ENCODE measurements at regions not wholly inside any gene's neighbourhood (a gene's known extent, or its start where the extent isn't known, plus 50 kb on each side); places are given as distances from the start of the nearest gene placed in this dataset.
"Not testable (repeated sequence)": the region's sequence is repeated elsewhere in the genome, so short reads cannot be mapped to it uniquely, and the experiment has no call there.

DNA sequence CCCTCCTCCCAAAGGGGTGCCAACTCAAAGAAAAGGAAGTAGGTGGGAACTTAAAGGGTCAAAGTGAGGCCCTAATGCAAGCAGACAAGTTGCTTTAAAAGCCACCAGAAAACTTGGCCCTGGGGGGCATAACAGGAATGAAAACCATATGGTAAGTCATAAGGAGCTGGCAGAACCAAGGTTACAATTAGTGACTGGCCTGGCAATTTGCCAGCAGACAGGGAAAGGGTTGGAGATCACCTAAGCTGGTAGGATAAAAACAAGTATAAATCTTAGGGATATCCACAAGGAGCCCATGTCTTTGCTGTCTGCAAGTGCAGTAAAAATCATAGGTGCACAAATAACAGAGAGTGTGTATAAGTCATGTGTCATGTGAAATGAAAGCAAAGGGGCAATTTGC, 256.7 kb upstream of the LRRTM4 start:
- Histone ChIP-seq H3K9me3 (no peaks in the 10 kb centered on the region), H3K4me3 (no peak overlapping the region), H3K27ac (no peak overlapping the region), H3K36me3 (no peaks in the 10 kb centered on the region), H3K4me1 (no peaks in the 10 kb centered on the region), H3K27me3 (no peaks in the 10 kb centered on the region)
- in situ Hi-C loops (cut with MboI; ENCODE audit: low sequenced_read_pairs in 4 of 4), result no loop called here
- TF ChIP-seq CTCF (IDR thresholded peaks at IDR 0.05 in 4 of 5, conservative IDR thresholded peaks at IDR 0.05 in 1 of 5) (no peak), POLR2A (IDR thresholded peaks at IDR 0.05) (no peak)
- intact Hi-C loops (cut with DNase I; ENCODE audit: low total_unique reads), result no loop called here
- no peak for ATAC-seq
- no peak for DNase-seq

DNA sequence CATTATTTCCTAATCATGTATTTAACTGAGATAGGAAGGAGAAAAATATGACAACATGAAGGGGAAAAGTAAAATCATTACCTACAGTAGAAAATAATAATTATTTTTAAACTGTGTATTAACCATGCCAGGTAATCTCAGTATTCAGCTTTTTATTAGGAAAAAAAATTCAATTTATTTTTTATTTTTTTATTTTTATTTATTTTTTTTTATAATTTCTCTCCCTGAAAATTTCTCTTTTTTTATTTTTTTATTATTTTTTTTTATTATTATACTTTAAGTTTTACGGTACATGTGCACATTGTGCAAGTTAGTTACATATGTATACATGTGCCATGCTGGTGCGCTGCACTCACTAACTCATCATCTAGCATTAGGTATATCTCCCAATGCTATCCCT, 271.3 kb upstream of the LRRTM4 start:
- ATAC-seq; DNase-seq; H3K4me1 ChIP-seq; H3K27ac ChIP-seq; intact Hi-C loops (cut with DNase I; ENCODE audit: low total_unique reads); H3K9me3 ChIP-seq; H3K36me3 ChIP-seq; H3K27me3 ChIP-seq; in situ Hi-C loops (cut with MboI; ENCODE audit: low sequenced_read_pairs in 4 of 4); H3K4me3 ChIP-seq: not testable (repeated sequence)

DNA sequence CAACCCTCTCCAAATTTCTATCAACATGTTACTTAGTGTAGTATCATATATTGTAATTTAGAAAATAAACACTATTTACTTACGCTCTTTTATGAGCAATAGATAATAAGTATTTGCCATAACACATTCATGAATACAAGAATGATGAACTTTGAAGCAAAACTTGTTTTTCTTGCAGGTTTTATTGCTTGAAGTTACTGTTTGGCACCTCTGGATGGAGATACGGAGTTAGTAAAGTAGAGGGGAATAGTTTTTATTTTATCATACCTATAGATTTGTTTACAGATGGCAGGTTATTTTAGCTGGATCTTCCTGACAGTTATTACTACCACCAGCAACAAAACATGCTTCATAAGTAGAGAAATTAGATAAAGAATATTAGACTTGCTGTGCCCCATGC, 274.2 kb upstream of the LRRTM4 start:
- no peaks in the 10 kb centered on the region for H3K9me3 ChIP-seq
- no peak overlapping the region for H3K27ac ChIP-seq
- H3K4me3 ChIP-seq, result no peak overlapping the region
- H3K4me1 ChIP-seq, result no peaks in the 10 kb centered on the region
- in situ Hi-C loops (cut with MboI; ENCODE audit: low sequenced_read_pairs in 4 of 4) (no loop called here), intact Hi-C loops (cut with DNase I; ENCODE audit: low total_unique reads) (no loop called here)
- ATAC-seq, result no peak
- TF ChIP-seq POLR2A (IDR thresholded peaks at IDR 0.05) (no peak), CTCF (IDR thresholded peaks at IDR 0.05 in 4 of 5, conservative IDR thresholded peaks at IDR 0.05 in 1 of 5) (no peak)
- no peaks in the 10 kb centered on the region for H3K27me3 ChIP-seq
- H3K36me3 ChIP-seq, result no peaks in the 10 kb centered on the region
- no peak for DNase-seq

DNA sequence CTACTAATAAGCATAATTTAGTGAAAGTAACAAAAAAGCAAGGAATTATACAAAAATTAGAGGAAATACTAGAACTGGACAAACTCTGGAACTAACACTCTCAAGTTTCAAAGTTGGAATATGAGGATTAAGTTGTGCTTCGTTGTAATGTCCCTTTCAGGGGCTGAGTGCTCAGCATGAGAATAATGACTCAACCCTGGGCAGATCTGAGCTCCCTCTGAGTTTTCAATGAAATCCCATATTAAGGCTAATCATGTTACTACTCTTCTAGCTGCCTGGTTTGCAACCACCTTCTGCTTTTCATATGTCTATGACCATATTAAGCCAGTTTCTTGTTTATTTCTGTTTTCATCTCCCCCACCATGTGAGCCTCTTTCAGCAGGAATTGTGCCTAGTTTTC, 274.9 kb upstream of the LRRTM4 start:
- in situ Hi-C loops (cut with MboI; ENCODE audit: low sequenced_read_pairs in 4 of 4) (no loop called here), intact Hi-C loops (cut with DNase I; ENCODE audit: low total_unique reads) (no loop called here)
- no peaks in the 10 kb centered on the region for H3K27me3 ChIP-seq
- H3K9me3 ChIP-seq, result no peaks in the 10 kb centered on the region
- H3K4me3 ChIP-seq, result no peak overlapping the region
- H3K4me1 ChIP-seq, result no peaks in the 10 kb centered on the region
- no peaks in the 10 kb centered on the region for H3K36me3 ChIP-seq
- no peak overlapping the region for H3K27ac ChIP-seq
- TF ChIP-seq POLR2A (IDR thresholded peaks at IDR 0.05) (no peak), CTCF (IDR thresholded peaks at IDR 0.05 in 4 of 5, conservative IDR thresholded peaks at IDR 0.05 in 1 of 5) (no peak)
- DNase-seq (no peak), ATAC-seq (no peak)

GRCh38 chr2:77800410-77800809, 278.2 kb upstream of the LRRTM4 start:
- intact Hi-C loops (cut with DNase I; ENCODE audit: low total_unique reads) (no loop called here), in situ Hi-C loops (cut with MboI; ENCODE audit: low sequenced_read_pairs in 4 of 4) (no loop called here)
- Histone ChIP-seq H3K9me3 (no peaks in the 10 kb centered on the region), H3K36me3 (no peaks in the 10 kb centered on the region), H3K27me3 (no peaks in the 10 kb centered on the region), H3K4me1 (no peaks in the 10 kb centered on the region), H3K4me3 (no peak overlapping the region), H3K27ac (no peak overlapping the region)
- no peak for DNase-seq
- no peak for TF ChIP-seq CTCF (IDR thresholded peaks at IDR 0.05 in 4 of 5, conservative IDR thresholded peaks at IDR 0.05 in 1 of 5)
- no peak for TF ChIP-seq POLR2A (IDR thresholded peaks at IDR 0.05)
- no peak for ATAC-seq
